CD4-positive, alpha-beta memory T cell (primary cell): ENCODE measurements at regions not wholly inside any gene's neighbourhood (a gene's known extent, or its start where the extent isn't known, plus 50 kb on each side); places are given as distances from the start of the nearest gene placed in this dataset.

ENCODE experiments used
- CTCF ChIA-PET: fragments of 350-600 bp; sonication (Branson Sonifier 250); formaldehyde crosslinking; loops from one replicate; lab custom pipeline; 2021; ENCODE audit warnings: inconsistent platforms; ENCODE audit not compliant: partially characterized antibody; lab: Charles Lee
- POLR2A ChIA-PET: fragments of 350-600 bp; sonication (Branson Sonifier 250); formaldehyde crosslinking; loops from one replicate; lab custom pipeline; 2021; ENCODE audit not compliant: partially characterized antibody; lab: Charles Lee
- DNase-seq, 5 donors: peaks; one replicate each; pipeline versions ENCODE4 v3.0.0 to v3.0.0-alpha.2; 2020 to 2022; ENCODE audit warnings: mixed read lengths in 1 of 5
- H3K27ac ChIP-seq: one replicate; pipeline ENCODE4 v1.7.0; 2013; ENCODE audit warnings: low read depth, low read length
- H3K27me3 ChIP-seq: 2 replicates; pipeline ENCODE4 v1.7.0; 2013; ENCODE audit warnings: mild to moderate bottlenecking, low read length, moderate library complexity; ENCODE audit not compliant: insufficient read depth
- H3K36me3 ChIP-seq: 2 replicates; pipeline ENCODE4 v1.7.0; 2013; ENCODE audit warnings: mild to moderate bottlenecking, low read length, moderate library complexity; ENCODE audit not compliant: insufficient read depth
- H3K4me1 ChIP-seq: 2 replicates; pipeline ENCODE4 v1.7.0; 2013; ENCODE audit warnings: mild to moderate bottlenecking, low read length, moderate library complexity; ENCODE audit not compliant: insufficient read depth
- H3K4me3 ChIP-seq, 2 donors: one replicate each; pipeline ENCODE4 v1.7.0; 2013; ENCODE audit warnings: low read length in 2 of 2, mild to moderate bottlenecking in 1 of 2
- H3K9me3 ChIP-seq, 2 donors: one replicate each; pipeline ENCODE4 v1.7.0; 2013; ENCODE audit warnings: low read length in 2 of 2, control low read depth in 1 of 2; ENCODE audit not compliant: control insufficient read depth in 1 of 2
- H3K27ac Mint-ChIP-seq, 7 donors: one replicate each; pipeline ENCODE4 v1.8.0; 2020 to 2021; ENCODE audit warnings: mixed read lengths in 7 of 7, mild to moderate bottlenecking in 6 of 7, inconsistent platforms in 3 of 7, moderate library complexity in 3 of 7
- H3K27me3 Mint-ChIP-seq, 2 donors: one replicate each; pipeline ENCODE4 v1.8.0; 2020 to 2021; ENCODE audit warnings: mixed read lengths in 2 of 2
- H3K36me3 Mint-ChIP-seq, 2 donors: one replicate each; pipeline ENCODE4 v1.8.0; 2020 to 2021; ENCODE audit warnings: mixed read lengths in 2 of 2, inconsistent platforms in 1 of 2, mild to moderate bottlenecking in 1 of 2
- H3K4me1 Mint-ChIP-seq, 4 donors: one replicate each; pipeline ENCODE4 v1.8.0; 2020 to 2021; ENCODE audit warnings: mixed read lengths in 4 of 4, mild to moderate bottlenecking in 1 of 4
- H3K4me3 Mint-ChIP-seq, 8 donors: one replicate each; pipeline ENCODE4 v1.8.0; 2020 to 2021; ENCODE audit warnings: mixed read lengths in 8 of 8, mild to moderate bottlenecking in 7 of 8, moderate library complexity in 6 of 8, inconsistent platforms in 3 of 8
- H3K9me3 Mint-ChIP-seq, 8 donors: one replicate each; pipeline ENCODE4 v1.8.0; 2020 to 2021; ENCODE audit warnings: mixed read lengths in 8 of 8, mild to moderate bottlenecking in 5 of 8, inconsistent platforms in 3 of 8, moderate library complexity in 1 of 8
- intact Hi-C: fragments of 100-400 bp; cut with micrococcal nuclease; formaldehyde crosslinking; loops from one replicate; pipeline ENCODE4 v1.15.1; 2023

DNA sequence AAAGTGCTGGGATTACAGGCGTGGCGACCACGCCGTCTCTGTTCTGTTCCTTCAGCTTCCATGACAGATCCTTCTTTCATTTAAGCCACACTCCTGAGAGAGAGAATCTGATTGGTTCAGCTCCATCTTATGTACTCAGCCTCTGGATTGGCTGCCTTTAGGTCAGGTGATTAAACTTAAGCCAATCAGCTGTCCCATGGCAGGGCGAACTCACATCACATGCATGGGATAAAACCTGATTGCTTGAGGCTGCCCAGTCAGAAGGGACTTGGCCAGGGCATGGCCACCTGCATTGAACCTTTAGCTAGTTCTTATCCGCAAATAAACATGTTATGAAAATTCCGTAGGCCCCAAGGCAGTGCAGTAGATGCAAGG lies 274.2 kb downstream of the SUDS3 start:
- H3K4me1 ChIP-seq: no peaks in the 10 kb centered on the region

DNA sequence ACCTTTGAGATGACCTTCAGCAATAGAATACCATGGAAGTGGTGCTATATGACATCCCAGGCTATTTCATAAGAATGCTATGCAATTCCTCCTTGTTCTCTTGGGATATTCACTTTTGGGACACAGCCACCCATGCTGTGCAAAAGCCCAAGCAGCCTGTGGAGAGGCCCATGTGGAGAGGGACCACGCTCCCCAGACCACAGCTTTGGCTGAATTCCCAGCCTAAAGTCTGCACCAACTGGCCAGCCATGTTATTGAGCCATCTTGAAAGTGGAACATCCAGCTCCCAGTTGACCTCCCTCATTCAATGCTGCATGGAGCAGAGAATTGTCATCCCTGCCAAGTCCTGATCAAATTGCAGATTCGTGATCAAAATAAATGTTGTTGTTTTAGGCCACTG lies 275.1 kb downstream of the SUDS3 start:
- Histone ChIP-seq H3K4me1 (no peaks in the 10 kb centered on the region), H3K36me3 (no peaks in the 10 kb centered on the region), H3K9me3 (no peaks in the 10 kb centered on the region), H3K27me3 (no peaks in the 10 kb centered on the region), H3K4me3 (no peak overlapping the region), H3K27ac (no peak overlapping the region)
- no peaks in the 10 kb centered on the region for H3K36me3 Mint-ChIP-seq
- H3K9me3 Mint-ChIP-seq: peaks cover 0 to 4% (median 0%) of the 10 kb centered on the region in 8 donors
- ChIA-PET CTCF (no interaction called here), POLR2A (no interaction called here)
- H3K27ac Mint-ChIP-seq: no peak overlapping the region
- peaks cover 1 to 2% of the 10 kb centered on the region in 2 donors for H3K27me3 Mint-ChIP-seq
- H3K4me3 Mint-ChIP-seq: no peak overlapping the region
- H3K4me1 Mint-ChIP-seq: no peaks in the 10 kb centered on the region
- no peak for DNase-seq
- intact Hi-C loops: no loop called here

More for the DNA sequence above, 274.2 kb downstream of the SUDS3 start:
- Histone ChIP-seq H3K27ac (no peak overlapping the region), H3K4me3 (no peak overlapping the region), H3K9me3 (no peaks in the 10 kb centered on the region), H3K27me3 (no peaks in the 10 kb centered on the region), H3K36me3 (no peaks in the 10 kb centered on the region)
- Mint-ChIP-seq H3K27ac (no peak overlapping the region), H3K4me3 (no peak overlapping the region), H3K4me1 (no peaks in the 10 kb centered on the region), H3K9me3 (peaks cover 0 to 4% (median 0%) of the 10 kb centered on the region in 8 donors), H3K27me3 (peaks cover 1 to 2% of the 10 kb centered on the region in 2 donors), H3K36me3 (no peaks in the 10 kb centered on the region)
- ChIA-PET CTCF (no interaction called here), POLR2A (no interaction called here)
- intact Hi-C loops: no loop called here
- DNase-seq: no peak

DNA sequence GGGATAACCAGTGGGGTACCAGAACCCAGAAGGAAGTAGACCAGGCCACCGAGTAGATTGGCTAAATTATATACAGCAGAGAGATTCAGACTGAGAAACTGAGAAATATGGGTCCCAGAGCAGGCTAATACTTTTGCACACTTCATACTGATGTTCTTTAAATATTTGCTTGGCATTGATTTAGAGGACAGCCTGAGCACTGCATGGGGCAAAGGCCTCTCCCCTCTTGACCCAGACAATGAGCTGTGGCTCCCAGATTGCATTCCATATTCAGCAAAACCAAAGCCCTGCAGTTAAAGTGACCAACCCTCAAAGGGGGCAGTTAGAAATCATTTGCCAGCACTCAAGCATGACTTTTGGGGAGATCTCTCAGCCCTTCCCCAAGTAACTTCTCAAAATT lies 279.2 kb downstream of the SUDS3 start:
- CTCF ChIA-PET: no interaction called here
- peaks cover 0 to 6% (median 1%) of the 10 kb centered on the region in 8 donors for H3K9me3 Mint-ChIP-seq
- POLR2A ChIA-PET: no interaction called here
- peaks cover 0 to 1% of the 10 kb centered on the region in 2 donors for H3K27me3 Mint-ChIP-seq
- H3K27ac Mint-ChIP-seq: no peak overlapping the region
- no peak overlapping the region for H3K4me3 Mint-ChIP-seq
- Histone ChIP-seq H3K27ac (no peak overlapping the region), H3K27me3 (no peaks in the 10 kb centered on the region), H3K36me3 (no peaks in the 10 kb centered on the region), H3K4me1 (no peaks in the 10 kb centered on the region), H3K9me3 (no peaks in the 10 kb centered on the region), H3K4me3 (no peak overlapping the region)
- H3K36me3 Mint-ChIP-seq: no peaks in the 10 kb centered on the region
- intact Hi-C loops: no loop called here
- no peaks in the 10 kb centered on the region for H3K4me1 Mint-ChIP-seq
- no peak for DNase-seq

DNA sequence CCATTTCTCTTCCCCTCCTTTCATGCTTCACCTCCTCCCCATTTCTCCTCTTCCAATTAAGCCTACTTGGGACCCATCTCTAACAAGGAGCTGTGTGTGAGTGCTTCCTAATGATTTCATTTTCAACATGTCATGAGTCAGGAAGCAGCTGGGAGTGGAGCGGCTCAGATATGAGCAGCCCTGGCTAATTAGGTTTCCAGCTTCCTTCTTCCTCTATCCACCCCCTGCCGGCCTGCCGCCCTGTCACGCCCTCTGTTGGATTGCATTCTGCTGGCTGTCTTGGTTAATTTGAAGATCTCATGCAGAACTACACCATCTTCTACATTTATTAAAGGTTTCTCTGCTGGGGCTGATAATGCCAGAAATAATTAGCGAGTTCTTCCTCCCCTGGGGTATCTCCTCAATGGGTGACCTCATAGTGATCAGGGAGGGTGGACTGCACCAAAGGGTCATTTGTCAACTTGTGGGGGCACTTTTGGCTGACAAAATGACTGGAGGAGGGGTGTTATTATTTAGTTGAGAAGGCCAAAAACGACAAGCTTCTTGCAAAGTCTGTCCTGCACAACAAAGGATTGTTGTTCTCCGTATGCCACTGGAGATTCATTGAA lies 300.9 kb upstream of the SRRM4 start:
- Histone ChIP-seq H3K4me1 (no peaks in the 10 kb centered on the region), H3K4me3 (no peak overlapping the region), H3K27me3 (no peaks in the 10 kb centered on the region), H3K36me3 (no peaks in the 10 kb centered on the region), H3K9me3 (no peaks in the 10 kb centered on the region), H3K27ac (no peak overlapping the region)
- H3K4me3 Mint-ChIP-seq: no peak overlapping the region
- no peaks in the 10 kb centered on the region for H3K4me1 Mint-ChIP-seq
- DNase-seq: no peak
- intact Hi-C loops: no loop called here
- peaks cover 3 to 4% of the 10 kb centered on the region in 2 donors for H3K27me3 Mint-ChIP-seq
- peaks cover 5 to 32% (median 9%) of the 10 kb centered on the region in 8 donors for H3K9me3 Mint-ChIP-seq
- H3K27ac Mint-ChIP-seq: no peak overlapping the region
- ChIA-PET CTCF (no interaction called here), POLR2A (no interaction called here)
- H3K36me3 Mint-ChIP-seq: no peaks in the 10 kb centered on the region

DNA sequence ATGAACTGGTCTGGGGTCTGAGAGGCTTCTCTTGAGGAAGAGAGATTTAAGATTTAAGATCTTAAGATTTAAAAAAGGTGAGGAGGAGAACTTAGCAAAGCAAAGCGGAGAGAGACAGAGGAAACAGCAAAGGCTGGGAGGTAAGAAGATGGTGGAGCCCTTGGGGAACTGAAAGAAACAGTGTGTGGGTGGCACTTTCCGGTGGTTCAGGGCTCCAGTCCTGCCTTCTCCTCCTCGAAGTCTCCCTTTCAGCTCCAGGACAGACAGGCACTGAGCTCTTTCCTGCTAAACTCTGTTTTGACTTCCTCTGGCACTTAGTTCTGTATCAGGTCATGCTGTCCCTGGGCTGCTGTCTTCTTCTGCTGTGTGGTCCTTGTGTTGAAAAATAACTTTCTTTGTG lies 298.7 kb upstream of the SRRM4 start:
- no peaks in the 10 kb centered on the region for H3K27me3 ChIP-seq
- POLR2A ChIA-PET: no interaction called here
- H3K36me3 ChIP-seq: no peaks in the 10 kb centered on the region
- peaks cover 2 to 3% of the 10 kb centered on the region in 2 donors for H3K27me3 Mint-ChIP-seq
- no peak overlapping the region for H3K4me3 Mint-ChIP-seq
- H3K9me3 Mint-ChIP-seq: peaks cover 0 to 22% (median 4%) of the 10 kb centered on the region in 8 donors
- H3K4me3 ChIP-seq: no peak overlapping the region
- CTCF ChIA-PET: no interaction called here
- H3K36me3 Mint-ChIP-seq: no peaks in the 10 kb centered on the region
- no peak overlapping the region for H3K27ac Mint-ChIP-seq
- H3K27ac ChIP-seq: no peak overlapping the region
- no peaks in the 10 kb centered on the region for H3K4me1 Mint-ChIP-seq
- no peaks in the 10 kb centered on the region for H3K9me3 ChIP-seq
- H3K4me1 ChIP-seq: no peaks in the 10 kb centered on the region
- intact Hi-C loops: no loop called here
- no peak for DNase-seq

DNA sequence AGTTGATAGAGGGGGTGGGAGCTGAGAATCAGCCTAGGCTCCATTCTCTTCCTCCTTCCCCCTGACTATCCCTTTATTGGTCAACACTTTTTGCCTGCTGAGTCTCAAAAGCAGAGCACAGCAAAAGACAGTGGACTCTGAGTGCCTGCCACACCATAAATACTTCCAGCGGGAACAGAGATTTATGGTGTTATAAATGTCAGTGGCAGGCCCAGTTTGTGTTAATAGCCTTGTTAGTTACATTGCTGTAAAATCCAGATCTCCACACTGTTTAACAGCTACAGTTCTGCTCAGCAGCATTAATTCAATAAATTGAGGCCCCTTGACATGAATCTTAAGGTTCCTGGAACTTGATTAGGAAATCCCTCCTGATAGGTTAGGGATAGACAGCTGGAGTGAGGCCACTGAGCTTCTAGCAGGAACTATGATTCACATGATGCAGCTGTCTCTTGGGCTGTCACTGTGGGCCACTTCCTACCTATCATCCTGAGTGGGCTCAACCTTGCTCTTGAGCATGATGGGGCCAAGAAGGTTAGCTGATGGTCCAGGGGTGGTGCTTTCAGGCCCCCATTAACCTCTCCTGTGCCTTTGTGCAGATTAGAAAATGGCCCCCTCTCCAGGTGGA lies 295.2 kb upstream of the SRRM4 start:
- Mint-ChIP-seq H3K27me3 (peaks cover 1 to 3% of the 10 kb centered on the region in 2 donors), H3K27ac (no peak overlapping the region), H3K9me3 (peaks cover 0 to 10% (median 3%) of the 10 kb centered on the region in 8 donors), H3K36me3 (no peaks in the 10 kb centered on the region), H3K4me1 (no peaks in the 10 kb centered on the region), H3K4me3 (no peak overlapping the region)
- Histone ChIP-seq H3K27ac (no peak overlapping the region), H3K36me3 (no peaks in the 10 kb centered on the region), H3K9me3 (no peaks in the 10 kb centered on the region), H3K27me3 (no peaks in the 10 kb centered on the region), H3K4me1 (no peaks in the 10 kb centered on the region), H3K4me3 (no peak overlapping the region)
- CTCF ChIA-PET: no interaction called here
- DNase-seq: no peak
- intact Hi-C loops: no loop called here
- POLR2A ChIA-PET: no interaction called here

DNA sequence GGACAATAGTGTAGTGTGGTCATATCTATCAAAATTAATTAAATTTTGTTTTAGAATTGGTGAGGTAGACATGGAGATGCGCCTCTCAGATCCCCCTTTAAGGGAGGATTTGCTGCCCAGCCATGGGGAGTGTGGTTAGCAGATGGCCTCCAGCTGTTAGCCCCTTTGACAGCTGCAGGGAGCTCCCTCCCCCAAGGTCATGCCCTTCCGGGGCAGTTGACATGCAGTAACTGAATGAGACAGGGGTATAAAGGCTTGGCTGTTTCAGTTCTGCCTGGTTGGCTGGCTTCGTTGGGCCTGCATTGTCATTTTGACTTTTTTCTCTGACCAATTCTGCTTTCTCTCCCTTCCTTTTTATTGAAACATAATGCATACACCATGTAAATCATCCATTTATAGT lies 291.5 kb upstream of the SRRM4 start:
- intact Hi-C loops: no loop called here
- H3K4me3 ChIP-seq: no peak overlapping the region
- no peaks in the 10 kb centered on the region for H3K9me3 ChIP-seq
- Mint-ChIP-seq H3K4me1 (no peaks in the 10 kb centered on the region), H3K4me3 (no peak overlapping the region), H3K27me3 (peaks cover 0 to 1% of the 10 kb centered on the region in 2 donors), H3K27ac (no peak overlapping the region), H3K36me3 (no peaks in the 10 kb centered on the region), H3K9me3 (peaks cover 0 to 10% (median 2%) of the 10 kb centered on the region in 8 donors)
- ChIA-PET POLR2A (no interaction called here), CTCF (no interaction called here)
- H3K36me3 ChIP-seq: no peaks in the 10 kb centered on the region
- no peaks in the 10 kb centered on the region for H3K27me3 ChIP-seq
- H3K4me1 ChIP-seq: no peaks in the 10 kb centered on the region
- H3K27ac ChIP-seq: no peak overlapping the region
- no peak for DNase-seq
